GM12891 (cell line): ENCODE measurements at regions not wholly inside any gene's neighbourhood (a gene's known extent, or its start where the extent isn't known, plus 50 kb on each side); places are given as distances from the start of the nearest gene placed in this dataset.

Experiments
- PAX5 ChIP-seq: IDR thresholded peaks from 2 replicates; pipeline ENCODE4 v1.6.1; 2011; ENCODE audit warnings: low read length, moderate library complexity, mild to moderate bottlenecking; ENCODE audit not compliant: insufficient read depth, severe bottlenecking
- POLR2A ChIP-seq: IDR thresholded peaks from 2 replicates; pipeline ENCODE4 v1.6.1; 2011; ENCODE audit warnings: low read depth, low read length, control low read depth
- POLR2AphosphoS5 ChIP-seq: IDR thresholded peaks from 2 replicates; pipeline ENCODE4 v1.6.1; 2011; ENCODE audit warnings: low read depth, low read length, control low read depth
- POU2F2 ChIP-seq: IDR thresholded peaks from 2 replicates; pipeline ENCODE4 v1.6.1; 2011; ENCODE audit warnings: low read depth, mild to moderate bottlenecking, control low read depth, low read length, moderate library complexity
- SPI1 ChIP-seq: IDR thresholded peaks from 2 replicates; pipeline ENCODE4 v1.6.1; 2011; ENCODE audit warnings: low read depth, low read length, control low read depth
- TAF1 ChIP-seq: IDR thresholded peaks from 2 replicates; pipeline ENCODE4 v1.6.1; 2011; ENCODE audit warnings: low read depth, low read length, control low read depth

GRCh38 chrY:13611965-13612364 lies 91.7 kb upstream of the TMSB4Y start:
- no peak for TF ChIP-seq POLR2A
- TF ChIP-seq POLR2AphosphoS5, result no peak
- no peak for TF ChIP-seq TAF1
- no peak for TF ChIP-seq SPI1
- no peak for TF ChIP-seq PAX5
- no peak for TF ChIP-seq POU2F2
